ENCODE measurements at regions not wholly inside any gene's neighbourhood (a gene's known extent, or its start where the extent isn't known, plus 50 kb on each side); places are given as distances from the start of the nearest gene placed in this dataset.
"Not testable (repeated sequence)": the region's sequence is repeated elsewhere in the genome, so short reads cannot be mapped to it uniquely, and the experiment has no call there.

DNA sequence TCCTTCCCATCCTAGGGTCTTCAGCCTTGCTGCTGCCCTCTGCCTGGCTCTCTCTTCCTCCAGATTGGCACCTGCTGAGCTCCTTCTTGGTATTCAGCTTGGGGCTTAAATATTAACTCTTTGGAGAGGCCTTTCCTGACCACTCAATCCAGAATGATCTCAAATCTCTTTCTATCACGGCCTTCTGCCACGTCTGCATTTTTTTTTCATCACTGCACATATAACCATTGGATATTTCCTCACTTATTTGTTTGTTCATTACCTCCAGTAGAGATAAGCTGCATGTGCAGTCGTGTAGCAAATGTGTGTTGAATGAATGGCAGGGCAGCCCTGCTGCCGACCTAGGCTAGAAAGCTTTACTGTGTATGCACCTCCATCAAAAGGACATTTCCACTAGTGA is 51.6 kb upstream of the MPP7 start:
- DNase-seq: no peak

DNA sequence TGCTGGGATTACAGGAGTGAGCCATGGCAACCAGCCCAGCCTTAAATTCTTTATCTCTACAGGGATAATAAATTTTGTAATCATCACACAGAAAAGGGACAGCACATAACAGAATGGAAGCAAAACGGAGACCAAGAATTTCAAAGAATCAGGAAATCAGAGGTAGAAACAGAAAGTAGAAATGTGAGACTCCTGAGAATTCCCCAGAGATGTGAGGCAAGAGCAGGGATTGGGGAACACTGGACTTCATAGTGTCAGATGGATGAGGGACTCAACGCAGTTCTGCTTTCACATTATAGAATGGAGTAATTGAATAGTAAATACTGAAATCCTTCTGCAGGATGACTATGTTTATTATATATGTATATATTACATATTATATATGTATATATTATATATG is 52.5 kb upstream of the MPP7 start:
- DNase-seq: no peak

DNA sequence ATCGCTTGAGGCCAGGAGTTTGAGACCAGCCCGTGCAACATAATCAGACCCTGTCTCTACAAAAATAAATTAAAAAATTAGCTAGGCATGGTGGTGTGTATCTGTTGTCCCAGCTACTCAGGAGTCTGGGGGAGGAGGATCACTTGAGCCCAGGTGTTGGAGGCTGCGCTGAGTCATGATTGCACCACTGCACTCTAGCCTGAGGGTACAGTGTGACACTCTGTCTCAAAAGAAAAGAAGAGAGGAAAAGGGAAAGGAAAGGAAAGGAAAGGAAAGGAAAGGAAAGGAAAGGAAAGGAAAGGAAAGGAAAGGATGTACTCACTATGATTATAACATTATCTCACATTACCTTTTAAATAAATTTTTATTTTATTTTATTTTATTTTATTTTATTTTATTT is 56.5 kb upstream of the MPP7 start:
- no peak for DNase-seq

DNA sequence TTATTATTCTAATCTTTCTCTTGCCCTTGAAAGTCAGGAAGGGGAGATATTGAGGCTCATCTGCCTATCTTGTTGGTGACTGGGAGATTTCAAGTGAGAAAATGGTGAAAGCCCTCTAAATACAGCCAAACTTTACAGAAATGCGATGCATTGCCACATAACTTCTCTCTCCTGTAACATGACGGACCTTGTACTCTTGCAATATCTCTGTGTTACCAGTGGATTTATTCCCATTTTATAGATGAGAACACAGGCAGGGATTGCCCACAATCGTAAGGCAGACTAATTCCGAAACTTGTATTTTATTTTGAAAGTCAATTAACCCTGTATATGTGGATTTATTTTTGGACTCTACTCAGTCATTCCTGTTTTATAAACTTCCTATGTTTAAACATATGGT is 57.3 kb upstream of the MPP7 start:
- no peak for DNase-seq

DNA sequence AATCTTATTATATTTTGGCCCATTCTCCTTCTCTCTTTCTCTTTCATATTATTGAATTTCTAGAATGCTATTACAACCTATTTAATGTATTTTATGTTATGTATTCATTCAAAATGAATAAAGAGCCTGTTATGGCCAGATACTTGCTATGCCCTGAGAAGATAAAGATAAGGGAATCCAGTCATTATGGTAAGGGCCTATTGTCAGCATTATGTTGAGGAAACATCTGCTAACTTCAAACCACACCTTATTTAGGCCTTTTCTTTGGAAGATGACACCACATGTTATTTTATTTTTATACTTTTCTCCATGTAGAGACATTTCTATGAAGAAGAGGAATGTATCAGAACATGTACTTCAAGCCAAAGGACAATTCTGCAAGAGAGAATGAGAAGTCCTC is 60.5 kb upstream of the MPP7 start:
- DNase-seq: no peak

DNA sequence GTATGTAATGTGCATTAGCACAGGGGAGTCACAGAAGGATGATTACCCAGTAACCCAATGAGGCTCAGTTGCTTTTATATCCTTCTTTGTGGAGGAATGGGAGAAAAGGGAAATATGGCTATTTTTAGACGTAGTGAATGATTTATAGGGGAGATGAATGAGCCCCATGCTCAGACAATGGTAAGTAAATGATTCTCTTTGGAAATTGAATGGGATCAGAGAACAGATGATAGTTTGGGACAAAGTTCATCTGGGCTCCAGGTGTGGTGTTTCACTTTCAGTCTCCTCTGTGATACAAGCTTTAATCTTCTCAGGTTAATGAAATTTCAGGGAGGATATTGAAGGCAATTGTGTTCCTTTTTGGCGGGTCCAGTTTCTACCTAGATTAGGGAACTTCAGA is 63.0 kb upstream of the MPP7 start:
- DNase-seq: no peak

DNA sequence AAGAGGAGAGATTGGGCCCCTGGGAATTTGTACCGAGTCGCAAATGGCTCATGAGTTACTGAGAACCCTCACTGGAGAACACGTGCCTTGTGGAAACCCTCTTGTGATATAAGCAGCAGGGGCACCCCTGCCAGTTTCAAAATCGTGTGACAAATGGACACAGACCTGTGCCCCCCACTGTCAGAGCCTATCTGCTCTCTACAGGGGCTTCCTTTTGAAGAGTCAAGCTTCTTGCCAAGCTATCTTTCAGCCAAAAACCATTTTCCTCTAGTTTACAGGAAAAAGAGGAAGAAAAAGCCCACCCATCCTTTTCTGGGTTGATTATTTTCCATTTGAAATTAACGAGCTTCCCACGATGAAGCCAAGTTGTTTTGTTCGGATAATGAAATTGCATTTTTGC is 64.1 kb upstream of the MPP7 start:
- no peak for DNase-seq

DNA sequence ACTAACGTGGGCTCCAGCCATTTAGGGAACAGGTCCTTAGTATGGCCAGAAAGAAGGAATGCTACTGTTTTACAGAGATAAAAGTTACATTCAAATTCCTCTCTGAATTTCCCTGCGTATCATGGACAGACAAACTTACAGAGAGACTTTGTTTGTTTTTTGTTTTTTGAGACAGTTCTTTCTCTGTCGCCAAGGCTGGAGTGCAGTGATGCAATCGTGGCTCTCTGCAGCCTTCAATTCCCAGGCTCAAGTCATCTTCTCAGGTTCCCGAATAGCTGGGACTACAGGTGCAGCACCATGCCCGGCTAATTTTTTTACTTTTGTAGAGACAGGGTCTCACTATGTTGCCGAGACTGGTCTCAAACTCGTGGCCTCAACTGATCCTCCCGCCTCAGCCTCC is 64.5 kb upstream of the MPP7 start:
- DNase-seq: no peak

DNA sequence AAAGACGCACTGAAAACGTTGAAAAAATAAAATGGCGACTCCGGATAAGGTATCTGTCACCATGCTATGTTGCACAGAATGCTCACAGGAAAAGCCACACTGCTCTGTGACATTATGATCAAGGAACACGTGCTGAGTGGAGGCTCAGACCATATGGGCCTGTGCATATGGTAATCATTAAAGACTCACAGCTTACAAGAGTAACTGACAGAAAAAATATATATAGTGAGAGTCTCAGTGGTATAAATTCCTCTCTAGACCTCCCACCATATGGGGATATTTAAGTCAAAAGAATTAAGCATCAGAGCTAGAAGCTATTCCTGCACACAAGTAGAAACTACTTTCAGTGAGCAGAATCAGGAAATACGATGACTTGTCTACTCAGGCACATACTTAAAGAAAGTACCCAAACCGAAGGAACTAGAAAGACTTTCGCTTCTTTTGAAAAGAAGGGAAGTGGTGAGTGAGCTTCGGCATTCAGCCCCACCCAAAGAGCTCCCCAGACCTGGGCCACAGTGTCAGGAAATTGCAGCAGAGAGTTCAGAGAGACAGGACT is 65.1 kb upstream of the MPP7 start:
- no peak for DNase-seq

DNA sequence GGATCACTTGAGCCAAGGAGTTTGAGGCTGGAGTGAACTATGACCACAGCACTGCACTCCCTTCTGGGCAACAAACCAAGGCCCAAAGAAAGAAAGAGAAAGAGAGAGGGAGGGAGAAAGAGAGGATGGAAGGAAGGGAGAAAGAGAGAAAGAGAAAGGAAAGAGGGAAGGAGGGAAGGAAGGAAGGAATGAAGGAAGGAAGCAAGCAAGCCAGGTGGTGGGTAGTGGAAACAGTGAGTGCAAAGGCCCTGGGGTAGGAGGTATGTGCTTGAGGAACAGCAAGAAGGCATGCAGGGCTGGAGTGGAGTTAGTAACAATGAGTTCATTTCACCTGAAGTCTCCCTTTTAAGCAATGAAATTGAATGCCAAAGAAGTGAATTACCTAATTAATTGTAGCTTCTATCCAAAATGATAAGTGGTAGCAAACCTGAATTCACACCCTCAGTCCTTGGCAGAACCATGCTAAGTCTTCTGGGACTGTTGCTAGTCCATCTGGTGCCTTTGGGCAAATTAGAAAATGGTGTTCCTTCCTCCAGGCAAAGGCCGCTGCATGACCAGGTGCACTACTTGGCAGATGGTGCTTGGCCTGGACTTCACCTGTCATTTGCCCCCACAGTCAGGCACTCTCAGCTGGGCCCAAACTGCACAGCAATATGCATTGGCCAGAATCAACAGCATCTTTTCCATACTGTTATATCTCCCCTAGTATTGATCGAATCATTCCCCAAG is 67.4 kb upstream of the MPP7 start:
- DNase-seq: no peak

DNA sequence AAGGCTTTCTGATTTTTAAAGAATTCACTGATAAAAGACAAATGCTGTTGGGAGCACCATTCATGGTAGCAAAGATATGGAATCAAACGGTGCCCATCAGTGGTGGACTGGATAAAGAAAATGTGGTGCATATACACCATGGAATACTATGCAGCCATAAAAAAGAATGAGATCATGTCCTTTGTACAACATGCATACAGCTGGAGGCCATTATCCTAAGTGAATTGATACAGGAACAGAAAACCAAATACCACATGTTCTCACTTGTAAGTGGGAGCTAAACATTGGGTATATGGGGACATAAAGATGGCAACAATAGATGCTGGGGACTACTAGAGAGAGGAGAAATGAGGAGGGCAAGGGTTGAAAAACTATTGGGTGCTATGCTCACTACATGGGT is 68.8 kb upstream of the MPP7 start:
- not testable (repeated sequence) for DNase-seq

DNA sequence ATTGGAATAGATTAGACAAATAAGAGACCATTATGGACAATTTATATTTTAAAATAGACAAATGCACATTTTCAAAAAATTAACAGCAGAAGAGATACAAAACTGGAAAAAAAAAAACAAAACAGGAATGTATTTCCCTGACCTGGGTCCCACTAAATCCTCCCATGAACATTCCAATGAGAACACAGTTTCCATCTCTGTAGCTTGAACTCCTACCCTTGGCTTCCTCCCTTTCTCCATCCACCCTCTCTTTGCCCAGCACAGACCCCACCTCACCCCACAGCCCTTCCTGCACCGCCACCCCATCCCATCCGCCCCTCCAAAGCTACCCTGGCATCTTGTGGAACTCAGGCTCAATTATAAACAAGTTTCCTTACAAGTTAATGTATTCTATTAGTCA is 71.2 kb upstream of the MPP7 start:
- no peak for DNase-seq

DNA sequence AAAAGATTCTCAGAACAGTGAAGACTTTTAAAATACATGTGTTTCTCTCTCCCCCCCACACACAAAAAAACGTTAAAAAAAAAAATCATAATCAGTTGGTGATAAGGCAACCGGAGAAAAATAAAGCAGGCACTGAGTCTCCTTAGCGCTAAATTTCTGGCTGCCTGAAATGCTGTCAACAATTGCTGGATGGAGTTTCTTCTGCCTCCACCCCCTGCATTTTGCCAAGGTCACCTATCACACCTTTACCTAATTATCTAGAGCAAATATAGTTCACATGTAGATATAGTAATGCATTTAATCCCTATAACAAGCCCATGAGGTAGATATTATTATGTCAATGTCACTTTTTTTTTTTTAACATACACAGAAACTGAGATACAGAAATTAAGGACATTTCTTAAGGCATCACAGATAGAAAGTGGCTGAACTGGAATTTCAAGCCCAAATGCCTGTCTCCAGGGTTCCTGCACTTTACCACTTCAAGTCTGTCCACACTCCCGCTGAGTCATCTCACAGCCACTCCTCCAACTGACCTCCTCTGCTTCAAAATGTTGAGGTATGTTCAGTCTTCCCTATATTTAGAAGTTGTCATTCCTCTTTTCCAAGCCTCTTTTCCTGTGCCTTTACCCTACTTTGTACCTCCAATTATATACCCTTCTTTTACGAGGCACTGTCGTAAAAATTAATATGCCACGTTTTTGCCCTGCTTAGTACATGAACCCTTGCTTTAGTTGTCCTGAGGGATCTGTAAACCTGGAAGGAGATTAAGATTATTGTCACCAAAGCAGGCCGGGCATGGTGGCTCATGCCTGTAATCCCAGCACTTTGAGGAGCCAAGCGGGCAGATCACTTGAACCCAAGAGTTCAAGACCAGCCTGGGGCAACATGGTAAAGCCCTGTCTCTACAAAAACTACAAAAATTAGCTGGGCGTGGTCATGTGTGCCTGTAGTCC is 72.8 kb upstream of the MPP7 start:
- no peak for DNase-seq

DNA sequence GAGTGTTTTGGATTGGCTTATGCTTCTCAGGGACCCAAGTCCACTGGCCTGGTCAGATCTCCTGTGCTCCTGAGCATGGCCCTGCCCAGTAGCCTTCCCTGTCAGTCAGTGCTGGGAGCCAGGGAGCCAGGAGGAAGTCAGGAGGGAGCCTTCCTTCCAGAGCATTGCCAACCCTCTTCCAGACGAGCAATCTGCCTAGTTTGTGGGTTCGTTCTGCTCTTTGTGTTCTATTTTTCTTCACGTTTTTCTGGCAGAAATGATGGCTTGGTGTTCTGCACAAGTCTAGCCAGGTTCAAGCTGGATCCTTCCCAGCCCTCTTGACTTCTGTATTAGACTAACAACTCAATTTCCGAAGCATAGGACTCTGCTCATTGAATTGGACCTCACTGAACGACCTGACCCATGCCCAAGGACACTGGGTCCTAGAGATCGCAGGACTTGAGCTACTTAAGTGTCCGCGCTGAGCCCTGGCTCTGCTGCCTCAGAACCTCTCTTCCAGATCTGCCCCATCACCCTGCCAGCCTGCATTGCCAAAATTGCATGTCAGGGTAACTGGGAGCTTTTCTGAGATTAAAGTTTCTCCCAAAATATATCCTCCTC is 76.2 kb upstream of the MPP7 start:
- no peak for DNase-seq

DNA sequence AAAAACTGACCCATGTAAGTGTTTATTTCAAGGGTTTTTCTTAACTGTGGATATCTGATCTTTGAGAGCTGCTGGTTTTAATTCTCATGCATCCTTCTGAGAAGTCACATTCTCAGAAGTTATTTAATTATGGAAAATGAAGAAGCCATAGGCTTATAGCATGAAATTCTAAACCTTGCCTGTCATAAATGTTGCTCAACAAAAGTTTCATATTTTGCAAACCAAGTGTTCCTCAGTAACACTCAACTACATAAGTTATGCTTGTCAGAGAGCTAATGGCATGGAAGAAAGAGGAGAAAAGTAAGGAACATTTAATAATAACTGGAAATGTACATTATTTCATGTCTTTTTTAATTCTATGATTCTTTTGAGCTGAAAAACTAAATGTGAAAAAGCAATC is 78.6 kb upstream of the MPP7 start:
- DNase-seq: no peak

DNA sequence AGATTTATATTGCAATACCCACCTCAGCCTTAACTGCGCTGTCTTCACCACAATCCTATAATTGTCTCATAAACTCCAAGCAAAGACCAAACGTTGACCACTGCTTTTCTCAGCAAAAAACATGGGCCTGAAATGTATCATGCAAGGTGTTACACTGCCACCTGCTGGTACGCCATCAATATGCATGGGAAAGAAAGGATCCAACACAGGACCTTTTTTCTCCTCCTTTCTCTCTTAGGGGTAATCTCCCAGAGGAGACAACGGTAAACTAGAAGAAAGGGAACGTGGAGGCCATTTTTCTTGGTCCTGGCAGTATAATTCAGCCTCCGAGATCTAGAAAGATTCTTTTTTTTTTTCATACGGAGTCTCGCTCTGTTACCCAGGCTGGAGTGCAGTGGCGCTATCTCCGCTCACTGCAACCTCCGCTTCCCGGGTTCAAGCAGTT is 79.1 kb upstream of the MPP7 start:
- peak; percentile 70 for DNase-seq

DNA sequence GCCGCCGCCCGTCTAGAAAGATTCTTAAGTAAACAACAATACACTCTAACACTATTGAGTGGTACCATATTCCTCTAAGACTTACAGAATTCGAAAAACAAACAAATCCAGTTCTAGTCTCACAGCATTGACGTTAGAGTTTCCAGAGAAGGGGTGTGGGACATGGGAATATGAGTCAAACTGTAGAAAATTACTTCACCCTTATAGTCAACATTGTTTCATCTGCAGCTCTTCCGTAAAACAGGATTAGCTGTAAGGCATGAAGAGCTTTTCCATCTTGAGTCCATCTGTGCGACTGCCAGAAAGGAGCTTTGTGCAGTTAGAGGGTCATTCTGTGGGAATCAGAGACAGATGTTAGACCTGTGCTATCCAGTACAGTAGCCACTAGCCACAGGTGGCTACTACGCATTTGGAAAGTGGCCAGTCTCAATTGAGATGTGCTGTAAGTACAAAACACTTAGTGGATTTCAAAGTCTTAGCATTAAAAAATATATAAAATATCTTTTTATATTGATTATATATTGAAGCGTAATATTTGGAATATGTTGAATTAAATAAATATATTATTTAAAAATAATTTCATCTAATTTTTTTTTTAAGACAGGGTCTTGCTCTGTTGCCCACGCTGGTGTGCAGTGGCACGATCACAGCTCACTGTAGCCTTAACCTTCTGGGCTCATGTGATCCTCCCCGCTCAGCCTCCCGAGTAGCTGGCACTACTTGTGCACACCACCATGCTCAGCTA is 79.8 kb upstream of the MPP7 start:
- no peak for DNase-seq

DNA sequence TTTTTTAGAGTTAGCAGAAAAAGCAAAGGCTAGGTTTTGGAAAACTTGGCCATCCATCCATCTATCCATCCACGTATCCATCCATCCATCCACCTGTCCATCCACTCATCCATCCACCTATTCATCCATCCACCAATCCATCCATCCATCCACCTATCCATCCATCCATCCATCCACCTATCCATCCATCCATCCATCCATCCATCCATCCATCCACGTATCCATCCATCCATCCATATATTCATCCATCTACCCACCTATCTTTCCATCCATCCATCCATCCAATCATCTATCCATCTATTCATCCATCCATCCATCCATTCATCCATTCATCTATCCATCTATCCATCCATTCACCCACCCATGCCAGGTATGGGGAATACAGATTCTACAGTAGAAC is 81.7 kb upstream of the MPP7 start:
- DNase-seq: no peak

DNA sequence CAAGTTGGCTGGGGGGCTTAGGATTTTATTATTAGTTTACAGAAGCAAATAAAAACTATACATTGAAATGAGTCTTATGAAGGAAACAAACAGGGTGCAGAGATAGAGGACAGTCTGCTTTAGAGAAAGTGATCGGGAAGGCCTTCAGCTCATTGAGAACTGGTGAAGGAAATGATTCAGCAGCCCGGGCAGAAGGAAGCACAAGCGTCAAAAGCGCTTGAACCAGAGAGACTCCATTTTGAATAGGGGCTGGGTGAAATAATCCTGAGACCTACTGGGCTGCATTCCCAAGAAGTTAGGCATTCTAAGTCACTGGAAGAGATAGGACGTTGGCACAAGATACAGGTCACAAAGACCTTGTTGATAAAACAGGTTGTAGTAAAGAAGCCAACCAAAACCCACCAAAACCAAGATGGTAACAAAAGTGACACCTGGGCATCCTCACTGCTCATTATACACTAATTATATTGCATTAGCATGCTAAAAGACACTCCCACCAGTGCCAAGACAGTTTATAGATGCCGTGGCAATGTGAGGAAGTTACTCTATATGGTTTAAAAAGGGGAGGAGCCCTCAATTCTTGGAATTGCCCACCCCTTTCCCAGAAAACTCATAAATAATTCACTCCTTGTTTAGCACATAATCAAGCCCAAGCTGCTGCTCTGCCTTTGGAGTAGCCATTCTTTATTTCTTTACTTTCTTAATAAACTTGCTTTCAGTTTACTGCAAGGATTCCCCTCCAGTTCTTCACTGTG is 83.1 kb upstream of the MPP7 start:
- DNase-seq: no peak

DNA sequence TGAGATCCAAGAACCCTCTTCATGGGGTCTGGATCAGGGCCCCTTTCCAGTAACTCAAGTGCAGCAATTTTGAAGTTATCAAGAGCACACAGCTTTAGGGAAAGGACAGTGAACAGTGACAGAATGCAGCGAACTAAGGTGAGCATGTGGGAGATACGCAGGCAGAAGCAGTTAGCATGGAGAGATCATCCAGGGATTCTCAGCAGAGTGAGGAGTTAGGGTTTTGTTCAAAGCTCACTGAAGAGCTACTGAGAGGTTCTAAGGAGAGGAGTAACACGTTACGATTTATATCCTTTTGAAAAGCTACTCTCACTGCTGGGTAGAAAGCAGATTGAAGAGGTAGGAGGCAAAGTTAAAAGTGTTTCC is 83.6 kb upstream of the MPP7 start:
- no peak for DNase-seq

DNA sequence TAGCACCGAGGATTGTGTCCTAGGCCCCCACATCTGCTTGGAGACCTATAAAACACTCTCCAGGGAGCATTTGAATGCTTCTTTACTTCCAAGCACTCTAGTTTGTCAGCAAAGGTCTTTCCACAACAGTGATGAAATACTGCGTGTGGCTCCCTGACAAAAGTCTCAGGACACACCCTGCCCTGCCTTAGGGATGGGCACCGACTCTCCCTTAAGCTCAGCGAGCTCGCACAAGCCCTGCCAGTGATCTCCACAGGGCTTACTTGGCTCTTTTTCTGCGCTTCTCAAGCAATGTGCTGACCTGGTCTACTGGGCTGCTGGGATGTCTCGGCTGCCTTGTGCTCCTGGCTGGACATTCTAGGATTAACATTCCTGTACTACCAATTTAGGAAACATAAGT is 84.3 kb upstream of the MPP7 start:
- DNase-seq: no peak

DNA sequence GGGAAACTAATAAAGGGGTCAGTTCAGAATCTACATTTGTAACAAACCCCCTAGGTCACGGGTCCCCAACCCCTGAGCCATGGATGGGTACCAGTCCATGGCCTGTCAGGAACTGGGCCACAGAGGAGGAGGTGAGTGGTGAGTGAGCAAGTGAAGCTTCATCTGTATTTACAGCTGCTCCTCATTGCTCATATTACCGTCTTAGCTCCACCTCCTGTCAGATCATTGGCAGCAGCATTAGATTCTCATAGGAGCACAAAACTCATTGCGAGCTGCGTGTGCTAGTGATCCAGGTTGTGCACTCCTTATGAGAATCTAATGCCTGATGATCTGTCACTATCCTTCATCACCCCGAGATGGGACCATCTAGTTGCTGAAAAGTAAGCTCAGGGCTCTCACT is 88.4 kb upstream of the MPP7 start:
- DNase-seq: no peak

Data from DMS153 (cell line).